GM10266 (cell line): ENCODE measurements at regions not wholly inside any gene's neighbourhood (a gene's known extent, or its start where the extent isn't known, plus 50 kb on each side); places are given as distances from the start of the nearest gene placed in this dataset.

ENCODE experiments used
- DNase-seq: peaks from one replicate; pipeline ENCODE4 v3.0.0; 2012; ENCODE audit errors: extremely low spot score
- TF ChIP-seq, protein P1 (sequence below): IDR thresholded peaks from 2 replicates; pipeline ENCODE4 v1.5.1; 2012; ENCODE audit warnings: mild to moderate bottlenecking, low read depth; ENCODE audit not compliant: control insufficient read depth, insufficient read depth; ENCODE audit errors: missing control alignments

DNA sequence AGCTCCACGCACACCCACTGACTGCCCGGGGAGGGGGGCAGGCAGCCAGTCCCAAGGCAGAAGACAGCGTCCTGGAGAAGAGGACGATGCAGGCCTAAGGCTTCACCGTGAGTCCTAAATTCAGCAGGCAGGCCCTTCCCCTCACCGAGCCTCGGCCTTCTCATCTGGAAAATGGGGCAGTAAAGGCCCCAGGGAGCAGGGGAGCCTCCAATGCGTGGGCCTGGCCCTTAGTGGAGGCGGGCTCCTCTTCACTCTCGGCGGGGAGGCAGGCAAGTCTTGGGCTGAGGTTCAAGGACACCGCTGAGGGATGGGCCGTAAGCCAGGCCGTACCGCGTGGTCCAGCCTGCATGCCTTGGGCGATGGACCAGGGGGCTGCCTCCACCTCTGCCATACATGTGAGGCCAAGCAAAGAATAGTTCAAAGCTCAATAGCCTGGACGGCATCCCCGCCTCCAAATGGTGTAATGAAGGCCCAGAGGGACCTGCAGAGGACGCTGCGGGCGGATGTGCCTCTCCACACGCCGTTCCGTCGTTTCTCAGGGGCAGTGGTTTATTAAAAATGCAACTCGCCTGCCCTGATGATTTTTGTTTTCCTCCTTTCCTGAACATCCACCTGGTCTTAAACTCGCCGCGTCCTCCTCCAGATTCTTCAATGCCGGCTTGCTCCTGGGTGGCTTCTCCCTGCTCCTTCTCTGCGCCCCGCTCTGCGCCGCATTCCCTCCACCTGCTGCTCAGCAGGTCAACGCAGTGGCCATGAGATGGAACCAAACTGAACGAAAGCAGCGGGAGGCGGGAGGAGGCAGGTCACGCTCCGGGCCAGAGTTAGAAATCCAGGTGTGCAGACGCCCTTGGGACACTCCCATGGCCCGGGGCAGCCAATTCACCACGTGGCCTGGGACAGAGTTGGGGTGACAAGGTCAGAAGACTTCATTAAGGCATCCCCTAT is 627.8 kb downstream of the TBC1D22A start:
- TF ChIP-seq, protein P1, sequence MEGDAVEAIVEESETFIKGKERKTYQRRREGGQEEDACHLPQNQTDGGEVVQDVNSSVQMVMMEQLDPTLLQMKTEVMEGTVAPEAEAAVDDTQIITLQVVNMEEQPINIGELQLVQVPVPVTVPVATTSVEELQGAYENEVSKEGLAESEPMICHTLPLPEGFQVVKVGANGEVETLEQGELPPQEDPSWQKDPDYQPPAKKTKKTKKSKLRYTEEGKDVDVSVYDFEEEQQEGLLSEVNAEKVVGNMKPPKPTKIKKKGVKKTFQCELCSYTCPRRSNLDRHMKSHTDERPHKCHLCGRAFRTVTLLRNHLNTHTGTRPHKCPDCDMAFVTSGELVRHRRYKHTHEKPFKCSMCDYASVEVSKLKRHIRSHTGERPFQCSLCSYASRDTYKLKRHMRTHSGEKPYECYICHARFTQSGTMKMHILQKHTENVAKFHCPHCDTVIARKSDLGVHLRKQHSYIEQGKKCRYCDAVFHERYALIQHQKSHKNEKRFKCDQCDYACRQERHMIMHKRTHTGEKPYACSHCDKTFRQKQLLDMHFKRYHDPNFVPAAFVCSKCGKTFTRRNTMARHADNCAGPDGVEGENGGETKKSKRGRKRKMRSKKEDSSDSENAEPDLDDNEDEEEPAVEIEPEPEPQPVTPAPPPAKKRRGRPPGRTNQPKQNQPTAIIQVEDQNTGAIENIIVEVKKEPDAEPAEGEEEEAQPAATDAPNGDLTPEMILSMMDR = no peak
- DNase-seq = no peak

DNA sequence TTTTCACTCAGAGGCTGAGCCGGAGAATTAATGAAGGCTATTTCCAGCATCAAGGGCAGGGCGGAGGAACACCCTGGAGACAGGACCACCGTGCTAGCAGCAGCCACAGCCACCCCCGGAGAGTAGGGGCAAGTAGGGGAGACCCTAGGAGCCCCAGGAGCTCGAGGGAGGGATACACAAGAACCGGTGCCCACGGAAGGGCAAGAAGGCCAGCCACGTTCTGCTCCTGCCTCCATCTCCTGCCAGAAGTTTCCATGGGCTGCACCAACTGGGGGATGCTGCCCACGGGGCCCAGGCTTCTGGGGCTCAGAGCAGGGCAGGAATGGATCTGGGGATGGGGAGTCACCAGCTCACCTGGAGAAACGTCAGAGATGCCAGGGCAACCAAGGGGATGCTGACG is 626.8 kb downstream of the TBC1D22A start:
- TF ChIP-seq, protein P1 = no peak
- DNase-seq = no peak

DNA sequence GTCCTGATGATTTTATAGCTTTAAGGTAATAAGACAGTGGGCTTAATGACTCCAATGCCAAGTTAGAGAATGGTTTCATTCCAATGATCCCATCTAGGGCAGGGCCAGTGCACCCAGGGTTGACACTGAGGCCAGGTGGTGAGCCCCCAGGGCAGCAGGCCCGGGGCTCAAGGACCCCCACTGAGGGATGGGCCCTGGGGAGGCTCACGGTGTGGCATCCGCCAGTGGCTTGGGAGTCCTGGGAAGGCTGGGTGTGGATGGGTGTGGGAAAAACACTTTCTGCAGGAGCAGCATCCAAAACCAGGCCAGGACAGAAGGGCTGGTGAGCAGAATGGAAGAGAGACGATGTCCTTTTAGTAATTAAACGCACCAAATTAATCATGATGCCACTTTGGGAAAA is 626.3 kb downstream of the TBC1D22A start:
- TF ChIP-seq, protein P1 = no peak
- no peak for DNase-seq

DNA sequence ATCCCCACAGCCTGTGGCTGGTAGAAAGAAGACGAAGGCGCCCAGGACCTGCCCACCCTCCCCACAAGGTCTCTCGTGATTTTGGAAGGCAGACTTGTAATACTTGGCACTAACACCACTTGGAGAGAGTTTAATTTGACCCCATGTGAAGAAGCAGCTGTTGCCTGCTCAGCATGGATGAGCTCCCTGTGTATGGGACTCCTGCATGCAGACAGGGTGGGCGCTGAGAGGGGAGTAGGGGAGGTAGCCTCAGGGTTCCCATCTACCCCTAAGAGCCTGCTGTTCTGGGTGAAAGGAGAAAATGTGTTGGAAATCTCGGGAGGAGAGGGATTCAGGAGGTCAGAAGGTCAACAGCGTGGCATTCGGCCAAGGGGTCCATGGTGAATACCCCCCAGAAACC is 625.9 kb downstream of the TBC1D22A start:
- TF ChIP-seq, protein P1 = no peak
- no peak for DNase-seq

DNA sequence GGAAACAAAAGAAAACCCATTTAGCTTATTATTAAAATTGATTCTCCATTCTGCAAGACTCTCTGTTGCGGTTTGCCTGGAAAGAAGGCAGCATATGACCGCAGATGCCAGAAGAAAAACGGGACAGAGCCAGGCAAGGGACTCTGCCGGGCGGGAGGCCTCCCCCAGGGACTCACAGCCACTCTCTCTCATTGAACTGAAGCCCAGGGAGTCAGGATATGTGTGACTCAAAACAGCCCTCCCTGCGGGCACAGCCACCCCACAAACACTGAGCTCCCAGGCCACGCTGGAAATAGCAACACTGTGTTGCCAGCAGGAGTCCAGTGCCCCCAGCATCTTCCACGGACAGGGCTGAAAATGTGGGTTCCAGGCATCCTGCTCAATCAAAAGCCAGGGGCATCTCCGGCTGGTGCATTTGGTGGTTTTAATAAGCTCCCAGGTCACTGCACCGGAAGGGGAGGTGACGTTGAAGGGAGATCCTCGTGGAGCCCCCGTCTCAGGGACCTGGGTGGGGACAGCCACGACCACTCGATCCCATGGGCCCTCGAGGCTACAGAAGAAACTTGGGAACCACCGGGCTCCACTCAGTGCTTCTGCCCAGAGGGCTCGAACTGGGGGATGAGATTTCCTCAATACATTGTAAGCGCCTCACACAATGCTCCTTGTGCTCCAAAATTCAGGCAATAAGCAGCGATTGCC is 624.5 kb downstream of the TBC1D22A start:
- TF ChIP-seq, protein P1 = no peak

DNA sequence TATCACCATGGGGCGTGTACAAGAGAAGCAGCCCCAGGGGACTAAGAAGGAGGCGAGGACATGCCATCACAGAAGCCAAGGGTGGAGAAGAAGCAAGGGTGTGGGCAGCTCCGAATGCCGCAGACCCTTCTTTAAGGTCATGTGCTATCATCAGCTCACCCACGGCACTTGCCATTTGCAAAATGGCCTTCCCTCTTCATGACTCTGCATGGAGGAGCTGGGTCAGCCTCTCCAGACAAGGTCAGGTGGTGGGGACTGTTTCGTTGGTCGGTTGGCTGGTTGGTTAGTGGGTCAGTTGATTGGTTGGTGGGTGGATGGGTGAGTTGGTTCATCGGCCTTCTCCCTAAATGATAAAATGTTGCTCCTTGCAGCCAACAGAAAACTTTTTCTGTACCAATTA is 622.5 kb downstream of the TBC1D22A start:
- TF ChIP-seq, protein P1 = no peak
- DNase-seq = no peak

More for the DNA sequence above, 624.5 kb downstream of the TBC1D22A start:
- DNase-seq = no peak

DNA sequence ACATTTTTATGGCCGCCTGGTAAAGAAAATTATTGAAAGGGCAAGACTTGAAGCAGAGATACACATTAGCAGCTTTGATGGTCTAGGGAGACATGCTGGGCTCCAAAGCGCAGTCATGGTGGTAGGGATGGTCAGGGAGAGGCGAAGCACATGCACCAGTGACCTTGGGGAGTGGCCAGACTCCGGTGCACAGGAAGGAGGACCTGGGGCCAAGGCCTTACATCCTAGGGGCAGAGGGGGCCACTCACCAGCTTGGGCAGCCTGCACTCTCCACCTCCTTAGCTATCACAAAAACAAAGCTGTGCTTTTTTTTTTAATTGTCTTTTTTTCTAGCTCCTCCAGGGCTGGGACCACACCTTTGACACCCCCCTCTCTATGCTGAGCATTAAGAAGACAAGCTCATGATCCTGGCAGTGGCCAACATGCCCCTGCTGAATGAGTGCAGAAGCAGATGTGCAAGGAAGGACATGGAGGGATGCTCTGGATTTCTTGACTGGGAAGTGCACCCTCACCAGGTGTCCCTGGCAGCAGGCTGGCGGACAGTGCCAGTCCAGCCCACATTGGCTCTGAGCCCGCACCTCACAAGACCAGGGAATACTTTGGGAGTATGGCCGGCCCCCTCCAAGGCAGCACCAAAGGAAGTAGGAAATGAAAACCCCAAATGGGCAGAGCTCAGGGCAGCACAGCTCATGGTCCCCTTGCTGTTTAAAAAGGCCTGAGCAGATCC is 619.9 kb downstream of the TBC1D22A start:
- TF ChIP-seq, protein P1 = no peak
- no peak for DNase-seq
